PC-9 (cell line): ENCODE measurements at regions not wholly inside any gene's neighbourhood (a gene's known extent, or its start where the extent isn't known, plus 50 kb on each side); places are given as distances from the start of the nearest gene placed in this dataset.

ENCODE experiments used
- BruUV-seq: library from RNA; stranded (reverse); fragments of 400-500 nt; replicated peaks from 2 replicates; lab custom pipeline; 2021; lab: Mats Ljungman, UMichigan
- CTCF ChIA-PET: fragments of 300-600 bp; sonication (Branson Sonifier 250); formaldehyde crosslinking; loops from one replicate; lab custom pipeline; 2022; ENCODE audit warnings: antibody characterized with exemption; lab: Charles Lee
- POLR2A ChIA-PET: fragments of 300-600 bp; sonication (Branson Sonifier 250); formaldehyde crosslinking; loops from one replicate; lab custom pipeline; 2022; ENCODE audit warnings: antibody characterized with exemption; ENCODE audit not compliant: unreplicated experiment; lab: Charles Lee
- DNase-seq, 2 experiments: peaks; one replicate each; pipeline versions ENCODE4 v3.0.0 to v3.0.0-alpha.2; 2015 to 2022; ENCODE audit warnings: mixed read lengths in 1 of 2
- H2AFZ ChIP-seq: fragments of 200-600 bp; sonication (generic); 2 replicates; pipeline ENCODE4 v1.8.1; 2017; ENCODE audit warnings: antibody characterized with exemption
- H3F3A ChIP-seq: fragments of 200-600 bp; sonication (generic); 2 replicates; pipeline ENCODE4 v1.8.1; 2017; ENCODE audit warnings: antibody characterized with exemption, mild to moderate bottlenecking, low read depth; ENCODE audit not compliant: insufficient read depth
- H3K27ac ChIP-seq: fragments of 200-600 bp; sonication (generic); 2 replicates; pipeline ENCODE4 v1.6.1; 2016; ENCODE audit warnings: mixed run types
- H3K27me3 ChIP-seq: fragments of 200-600 bp; sonication (generic); 2 replicates; pipeline ENCODE4 v1.6.1; 2016; ENCODE audit warnings: low read depth, mixed run types; ENCODE audit not compliant: insufficient read depth
- H3K36me3 ChIP-seq: fragments of 200-600 bp; sonication (generic); 2 replicates; pipeline ENCODE4 v1.6.1; 2016; ENCODE audit warnings: low read depth, mixed run types
- H3K4me1 ChIP-seq: fragments of 200-600 bp; sonication (generic); replicated peaks from 2 replicates; pipeline ENCODE4 v1.6.1; 2016; ENCODE audit warnings: mixed run types; ENCODE audit not compliant: insufficient read depth
- H3K4me2 ChIP-seq: fragments of 200-600 bp; sonication (generic); 2 replicates; pipeline ENCODE4 v1.6.1; 2017; ENCODE audit warnings: mixed run types
- H3K4me3 ChIP-seq: fragments of 200-600 bp; sonication (generic); 2 replicates; pipeline ENCODE4 v1.6.1; 2016; ENCODE audit warnings: mixed run types
- H3K79me2 ChIP-seq: fragments of 200-600 bp; sonication (generic); 2 replicates; pipeline ENCODE4 v1.6.1; 2017; ENCODE audit warnings: low read depth, mixed run types
- H3K9me2 ChIP-seq: fragments of 200-600 bp; sonication (generic); 2 replicates; pipeline ENCODE4 v1.8.1; 2017; ENCODE audit warnings: mild to moderate bottlenecking; ENCODE audit not compliant: insufficient read depth
- H3K9me3 ChIP-seq: fragments of 200-600 bp; sonication (generic); 2 replicates; pipeline ENCODE4 v1.8.1; 2016; ENCODE audit warnings: low read depth; ENCODE audit not compliant: insufficient read depth
- H4K20me1 ChIP-seq: fragments of 200-600 bp; sonication (generic); 2 replicates; pipeline ENCODE4 v1.8.1; 2017; ENCODE audit not compliant: insufficient read depth
- EZH2 ChIP-seq: fragments of 200-600 bp; sonication (generic); IDR thresholded peaks from 2 replicates; pipeline ENCODE4 v1.8.0; 2017; ENCODE audit warnings: antibody characterized with exemption, low read depth
- intact Hi-C: fragments of 100-400 bp; cut with micrococcal nuclease; formaldehyde crosslinking; loops from one replicate; pipeline ENCODE4 v1.10.0; 2022; ENCODE audit not compliant: unreplicated experiment
- TF ChIP-seq, protein P1 (sequence below): fragments of 200-600 bp; sonication (generic); conservative IDR thresholded peaks from 2 replicates; pipeline ENCODE4 v1.6.1; 2017; ENCODE audit warnings: mixed run types, antibody characterized with exemption, mild to moderate bottlenecking, moderate library complexity

GRCh38 chr10:90589825-90590224 is 268.0 kb downstream of the HTR7 start:
- Histone ChIP-seq H3K27me3 (no peaks in the 10 kb centered on the region), H3K36me3 (no peaks in the 10 kb centered on the region), H3K9me3 (no peaks in the 10 kb centered on the region), H3F3A (peaks cover 6% of the 10 kb centered on the region; the same call in 1 of the 2 replicates), H3K4me2 (no peak overlapping the region), H3K4me3 (no peak overlapping the region), H3K9me2 (no peaks in the 10 kb centered on the region), H3K27ac (no peak overlapping the region), H4K20me1 (no peaks in the 10 kb centered on the region), H3K4me1 (peaks cover 15% of the 10 kb centered on the region), H3K79me2 (no peaks in the 10 kb centered on the region), H2AFZ (no peak overlapping the region)
- no TSS peak for BruUV-seq
- intact Hi-C loops = loop anchor here (5.0 kb wide), 2 partner anchors 183 to 288 kb away; no protein-coding TSS in a partner anchor
- CTCF ChIA-PET = interaction anchor here (0.5 kb wide), 1 partner anchor 284 kb away, joined by 3 read pairs; no protein-coding TSS in a partner anchor
- POLR2A ChIA-PET = interaction anchor here (0.6 kb wide), 1 partner anchor 289 kb away, joined by 4 read pairs; no protein-coding TSS in a partner anchor
- DNase-seq = no peak
- TF ChIP-seq, protein P1, sequence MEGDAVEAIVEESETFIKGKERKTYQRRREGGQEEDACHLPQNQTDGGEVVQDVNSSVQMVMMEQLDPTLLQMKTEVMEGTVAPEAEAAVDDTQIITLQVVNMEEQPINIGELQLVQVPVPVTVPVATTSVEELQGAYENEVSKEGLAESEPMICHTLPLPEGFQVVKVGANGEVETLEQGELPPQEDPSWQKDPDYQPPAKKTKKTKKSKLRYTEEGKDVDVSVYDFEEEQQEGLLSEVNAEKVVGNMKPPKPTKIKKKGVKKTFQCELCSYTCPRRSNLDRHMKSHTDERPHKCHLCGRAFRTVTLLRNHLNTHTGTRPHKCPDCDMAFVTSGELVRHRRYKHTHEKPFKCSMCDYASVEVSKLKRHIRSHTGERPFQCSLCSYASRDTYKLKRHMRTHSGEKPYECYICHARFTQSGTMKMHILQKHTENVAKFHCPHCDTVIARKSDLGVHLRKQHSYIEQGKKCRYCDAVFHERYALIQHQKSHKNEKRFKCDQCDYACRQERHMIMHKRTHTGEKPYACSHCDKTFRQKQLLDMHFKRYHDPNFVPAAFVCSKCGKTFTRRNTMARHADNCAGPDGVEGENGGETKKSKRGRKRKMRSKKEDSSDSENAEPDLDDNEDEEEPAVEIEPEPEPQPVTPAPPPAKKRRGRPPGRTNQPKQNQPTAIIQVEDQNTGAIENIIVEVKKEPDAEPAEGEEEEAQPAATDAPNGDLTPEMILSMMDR = no peak
- TF ChIP-seq EZH2 = no peak

DNA sequence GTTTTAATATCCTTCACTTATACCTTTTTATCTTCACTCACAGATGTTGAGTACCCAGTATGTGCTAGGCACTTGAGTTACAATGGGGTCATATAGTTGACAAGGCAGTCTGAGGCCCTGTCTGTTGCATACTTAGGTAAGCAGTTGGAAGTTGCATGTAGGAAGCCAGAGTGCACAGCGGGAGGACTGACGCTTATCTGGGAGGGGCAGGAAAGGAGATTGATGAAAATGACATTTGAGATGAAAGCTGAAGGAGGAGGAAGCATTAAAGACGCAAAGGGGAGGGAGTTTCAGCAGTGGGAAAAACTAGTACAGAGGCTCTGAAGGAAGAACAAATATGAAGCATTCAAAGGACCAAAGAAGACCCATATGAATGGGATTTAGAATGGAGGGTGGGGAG is 266.2 kb downstream of the HTR7 start:
- POLR2A ChIA-PET = no interaction called here
- Histone ChIP-seq H2AFZ (no peak overlapping the region), H3K9me2 (no peaks in the 10 kb centered on the region), H4K20me1 (no peaks in the 10 kb centered on the region), H3K4me3 (no peak overlapping the region), H3F3A (peaks cover 4% of the 10 kb centered on the region; the same call in 1 of the 2 replicates), H3K27me3 (no peaks in the 10 kb centered on the region), H3K4me1 (peaks cover 11% of the 10 kb centered on the region), H3K79me2 (no peaks in the 10 kb centered on the region), H3K4me2 (no peak overlapping the region), H3K27ac (no peak overlapping the region), H3K36me3 (no peaks in the 10 kb centered on the region), H3K9me3 (no peaks in the 10 kb centered on the region)
- intact Hi-C loops = loop anchor here (2.0 to 5.0 kb wide), 4 partner anchors 184 to 443 kb away; no protein-coding TSS in a partner anchor
- no peak for DNase-seq
- TF ChIP-seq, protein P1 = no peak
- no peak for TF ChIP-seq EZH2
- no TSS peak for BruUV-seq
- CTCF ChIA-PET = no interaction called here

DNA sequence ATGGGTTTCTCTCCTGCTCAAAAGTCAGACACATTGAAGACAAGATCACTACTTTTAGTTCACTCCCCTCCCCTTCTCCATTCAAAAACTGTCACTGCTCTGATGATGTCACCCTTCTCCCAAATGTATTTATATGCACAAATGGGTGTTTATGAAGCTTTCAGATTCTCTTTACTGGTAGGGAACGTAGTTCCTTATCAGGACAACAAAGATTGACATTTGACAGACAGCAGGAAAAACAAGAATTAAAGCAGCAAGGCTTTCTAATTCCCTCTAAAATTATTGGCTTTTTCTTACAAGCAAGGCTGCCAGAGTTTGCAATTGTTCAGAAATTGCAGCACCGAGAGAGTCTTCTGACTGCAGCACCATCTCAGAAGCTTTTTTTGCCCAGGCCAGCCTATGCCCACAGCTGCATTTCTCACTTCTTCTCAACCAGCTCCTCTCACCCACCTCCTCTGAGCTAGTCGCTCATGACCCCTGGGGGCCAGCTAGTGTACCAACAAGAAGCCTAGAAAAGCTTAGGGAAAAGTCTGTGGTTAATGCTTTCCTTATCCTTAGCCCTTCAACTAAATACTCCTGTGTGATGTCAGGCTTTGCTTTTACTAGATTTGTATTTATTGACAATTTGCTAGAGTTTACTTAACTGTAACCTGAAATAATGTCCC is 265.1 kb downstream of the HTR7 start:
- H3K9me2 ChIP-seq = no peaks in the 10 kb centered on the region
- peak in 1 of 2 experiments; percentile 63 for DNase-seq
- no peak overlapping the region for H2AFZ ChIP-seq
- H3K4me1 ChIP-seq = no peaks in the 10 kb centered on the region
- no peaks in the 10 kb centered on the region for H3K27me3 ChIP-seq
- no peak overlapping the region for H3K27ac ChIP-seq
- H3K4me3 ChIP-seq = no peak overlapping the region
- no peak overlapping the region for H3K4me2 ChIP-seq
- H3F3A ChIP-seq = no peaks in the 10 kb centered on the region
- intact Hi-C loops = loop anchor here (1.0 to 5.0 kb wide), 5 partner anchors 185 to 799 kb away; no protein-coding TSS in a partner anchor
- CTCF ChIA-PET = interaction anchor here (0.6 kb wide), 1 partner anchor 735 kb away, joined by 4 read pairs; no protein-coding TSS in a partner anchor
- H3K36me3 ChIP-seq = no peaks in the 10 kb centered on the region
- TF ChIP-seq, protein P1 = peak; percentile 62
- TF ChIP-seq EZH2 = no peak
- no peaks in the 10 kb centered on the region for H4K20me1 ChIP-seq
- BruUV-seq = no TSS peak
- no peaks in the 10 kb centered on the region for H3K9me3 ChIP-seq
- POLR2A ChIA-PET = interaction anchor here (0.7 kb wide), 1 partner anchor 205 kb away, joined by 6 read pairs; no protein-coding TSS in a partner anchor
- H3K79me2 ChIP-seq = no peaks in the 10 kb centered on the region
